WERI-Rb-1 (cell line): ENCODE measurements at regions not wholly inside any gene's neighbourhood (a gene's known extent, or its start where the extent isn't known, plus 50 kb on each side); places are given as distances from the start of the nearest gene placed in this dataset.
"Not testable (repeated sequence)": the region's sequence is repeated elsewhere in the genome, so short reads cannot be mapped to it uniquely, and the experiment has no call there.

ENCODE experiments used
- DNase-seq: peaks from one replicate; pipeline ENCODE4 v3.0.0-alpha.2; 2020
- H3K27ac ChIP-seq: fragments of 250-450 bp; sonication (Bioruptor Pico); 2 replicates; pipeline ENCODE4 v1.5.1; 2020; ENCODE audit warnings: mild to moderate bottlenecking, moderate library complexity
- H3K27me3 ChIP-seq: fragments of 250-450 bp; sonication (Bioruptor Pico); 2 replicates; pipeline ENCODE4 v1.5.1; 2021; ENCODE audit warnings: mild to moderate bottlenecking, low read depth, moderate library complexity; ENCODE audit not compliant: insufficient read depth, severe bottlenecking
- H3K36me3 ChIP-seq: fragments of 250-450 bp; sonication (Bioruptor Pico); 2 replicates; pipeline ENCODE4 v1.5.1; 2020; ENCODE audit warnings: mild to moderate bottlenecking, moderate library complexity
- H3K4me3 ChIP-seq: 2 replicates; pipeline ENCODE4 v1.5.1; 2011; ENCODE audit warnings: low read depth, mild to moderate bottlenecking, control low read depth, low read length
- H3K9me3 ChIP-seq: fragments of 250-450 bp; sonication (Bioruptor Pico); 2 replicates; pipeline ENCODE4 v1.5.1; 2021; ENCODE audit warnings: mild to moderate bottlenecking, moderate library complexity; ENCODE audit not compliant: severe bottlenecking
- TF ChIP-seq, protein P1 (sequence below): IDR thresholded peaks from 2 replicates; pipeline ENCODE4 v1.5.1; 2011; ENCODE audit warnings: low read depth, mild to moderate bottlenecking, control low read depth, inconsistent platforms, low read length

DNA sequence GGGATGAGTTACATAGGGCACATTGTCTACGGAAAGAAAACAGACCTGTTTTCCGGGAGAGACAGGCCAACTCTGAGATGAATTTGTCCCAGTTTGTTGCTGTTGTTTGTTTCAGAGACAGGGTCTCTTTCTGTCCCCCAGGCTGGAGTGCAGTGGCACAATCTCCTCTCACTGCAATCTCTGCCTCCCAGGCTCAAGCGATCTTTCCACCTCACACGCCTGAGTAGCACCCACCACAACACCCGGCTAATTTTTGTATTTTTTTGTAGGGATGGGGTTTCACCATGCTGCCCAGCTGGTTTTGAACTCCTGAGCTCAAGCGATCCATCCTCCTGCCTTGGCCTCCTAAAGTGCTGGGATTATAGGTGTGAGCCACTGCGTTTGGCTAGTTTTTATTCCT is 125.5 kb upstream of the ERRFI1 start:
- H3K36me3 ChIP-seq = no peaks in the 10 kb centered on the region
- no peaks in the 10 kb centered on the region for H3K27me3 ChIP-seq
- TF ChIP-seq, protein P1, sequence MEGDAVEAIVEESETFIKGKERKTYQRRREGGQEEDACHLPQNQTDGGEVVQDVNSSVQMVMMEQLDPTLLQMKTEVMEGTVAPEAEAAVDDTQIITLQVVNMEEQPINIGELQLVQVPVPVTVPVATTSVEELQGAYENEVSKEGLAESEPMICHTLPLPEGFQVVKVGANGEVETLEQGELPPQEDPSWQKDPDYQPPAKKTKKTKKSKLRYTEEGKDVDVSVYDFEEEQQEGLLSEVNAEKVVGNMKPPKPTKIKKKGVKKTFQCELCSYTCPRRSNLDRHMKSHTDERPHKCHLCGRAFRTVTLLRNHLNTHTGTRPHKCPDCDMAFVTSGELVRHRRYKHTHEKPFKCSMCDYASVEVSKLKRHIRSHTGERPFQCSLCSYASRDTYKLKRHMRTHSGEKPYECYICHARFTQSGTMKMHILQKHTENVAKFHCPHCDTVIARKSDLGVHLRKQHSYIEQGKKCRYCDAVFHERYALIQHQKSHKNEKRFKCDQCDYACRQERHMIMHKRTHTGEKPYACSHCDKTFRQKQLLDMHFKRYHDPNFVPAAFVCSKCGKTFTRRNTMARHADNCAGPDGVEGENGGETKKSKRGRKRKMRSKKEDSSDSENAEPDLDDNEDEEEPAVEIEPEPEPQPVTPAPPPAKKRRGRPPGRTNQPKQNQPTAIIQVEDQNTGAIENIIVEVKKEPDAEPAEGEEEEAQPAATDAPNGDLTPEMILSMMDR = no peak
- no peak overlapping the region for H3K27ac ChIP-seq
- H3K9me3 ChIP-seq = peaks cover 10% of the 10 kb centered on the region
- no peak for DNase-seq
- no peak overlapping the region for H3K4me3 ChIP-seq

DNA sequence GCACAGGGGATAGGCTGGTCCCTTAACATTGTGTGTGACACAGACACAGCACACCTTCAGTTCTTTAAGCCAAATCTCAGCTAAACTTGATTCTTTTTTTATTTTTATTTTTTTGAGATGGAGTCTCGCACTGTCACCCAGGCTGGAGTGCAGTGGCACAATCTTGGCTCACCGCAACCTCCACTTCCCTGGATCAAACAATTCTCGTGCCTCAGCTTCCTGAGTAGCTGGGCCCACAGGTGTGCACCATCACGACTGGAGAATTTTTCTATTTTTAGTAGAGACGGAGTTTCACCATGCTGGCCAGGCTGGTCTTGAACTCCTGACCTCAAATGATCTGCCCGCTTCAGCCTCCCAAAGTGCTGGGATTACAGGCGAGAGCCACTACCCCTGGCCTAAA is 123.6 kb upstream of the ERRFI1 start:
- H3K4me3 ChIP-seq, H3K36me3 ChIP-seq, DNase-seq, H3K27me3 ChIP-seq, H3K9me3 ChIP-seq, H3K27ac ChIP-seq: not testable (repeated sequence)

DNA sequence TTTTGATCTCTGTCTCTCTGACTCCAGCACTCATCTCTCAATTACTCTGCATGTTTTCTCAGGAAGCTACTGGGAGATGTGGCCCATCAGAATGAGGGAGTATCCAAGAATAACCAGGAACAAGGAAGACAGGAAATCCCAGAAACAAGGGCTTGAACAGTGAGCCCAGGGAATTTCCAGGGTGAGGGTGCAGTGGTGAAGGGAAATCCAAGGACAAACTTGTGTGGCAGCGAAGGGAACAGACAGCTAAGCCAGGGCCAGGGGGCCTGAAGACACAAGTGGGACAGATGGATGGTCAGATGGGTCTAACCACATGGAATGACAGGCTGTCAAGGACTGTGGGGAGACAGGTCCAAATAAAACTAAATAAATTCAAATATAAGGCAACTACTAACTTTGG is 121.8 kb upstream of the ERRFI1 start:
- Histone ChIP-seq H3K9me3 (no peaks in the 10 kb centered on the region), H3K27me3 (no peaks in the 10 kb centered on the region)
- TF ChIP-seq, protein P1 = no peak

DNA sequence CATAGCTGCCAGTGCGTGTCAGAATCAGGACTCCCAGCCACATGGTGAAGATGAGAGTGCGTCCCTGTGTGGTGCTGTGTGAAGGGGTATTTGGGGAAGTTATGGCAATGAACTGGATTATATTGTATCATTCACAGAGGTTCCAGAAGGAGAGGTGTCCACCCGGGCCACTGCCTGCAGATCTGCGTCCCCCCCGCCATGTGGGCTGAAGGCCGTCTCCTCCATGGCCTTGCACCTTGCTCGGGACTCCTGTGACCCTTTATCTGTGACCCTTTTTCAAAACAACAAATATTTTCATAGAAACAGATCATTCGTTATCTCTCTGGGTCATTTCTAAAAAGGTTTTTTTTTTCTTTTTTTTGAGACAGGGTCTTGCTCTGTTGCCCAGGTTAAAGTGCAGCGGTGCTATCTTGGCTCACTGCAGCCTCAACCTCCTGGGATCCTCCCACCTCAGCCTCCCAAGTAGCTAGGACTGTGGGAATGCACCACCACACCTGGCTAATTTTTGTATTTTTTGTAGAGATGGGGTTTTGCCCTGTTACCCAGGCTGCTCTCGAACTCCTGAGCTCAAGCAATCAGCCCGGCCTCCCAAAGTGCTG is 120.2 kb upstream of the ERRFI1 start:
- H3K36me3 ChIP-seq = no peaks in the 10 kb centered on the region
- DNase-seq = no peak
- no peak overlapping the region for H3K4me3 ChIP-seq
- no peaks in the 10 kb centered on the region for H3K9me3 ChIP-seq
- H3K27me3 ChIP-seq = no peaks in the 10 kb centered on the region
- TF ChIP-seq, protein P1 = no peak
- H3K27ac ChIP-seq = no peak overlapping the region

More for the DNA sequence above, 121.8 kb upstream of the ERRFI1 start:
- no peak overlapping the region for H3K27ac ChIP-seq
- DNase-seq = no peak
- H3K36me3 ChIP-seq = no peaks in the 10 kb centered on the region
- no peak overlapping the region for H3K4me3 ChIP-seq

DNA sequence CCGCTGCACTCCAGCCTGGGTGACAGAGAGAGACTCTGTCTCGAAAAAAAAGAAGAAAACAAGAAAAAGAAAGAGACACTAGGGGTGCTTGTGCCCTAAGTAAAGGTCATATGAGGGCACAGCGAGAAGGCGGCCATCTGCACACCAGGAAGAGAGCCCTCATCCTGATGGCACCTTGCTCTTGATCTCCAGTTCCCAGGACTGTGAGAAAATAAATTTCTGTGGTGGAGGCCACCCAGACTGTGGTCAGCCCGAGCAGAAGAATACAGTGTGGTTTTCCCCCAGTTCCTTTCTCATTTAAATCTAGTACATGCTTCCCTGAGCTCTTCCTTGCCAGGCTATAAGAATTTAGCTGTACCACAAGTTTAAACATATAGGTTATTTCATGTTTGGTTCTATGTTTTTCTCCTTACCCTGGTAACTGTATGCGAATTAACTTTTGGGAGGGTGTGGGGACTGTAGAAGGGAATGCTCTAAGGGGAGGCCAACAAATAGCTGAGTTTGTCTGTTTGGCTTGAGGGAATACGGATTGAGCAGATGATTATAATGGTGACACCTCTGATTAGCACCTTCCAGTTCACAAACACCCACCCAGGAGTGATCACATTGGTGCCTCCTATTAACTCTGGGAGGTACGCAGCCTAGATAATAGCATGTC is 119.6 kb upstream of the ERRFI1 start:
- DNase-seq = no peak
- Histone ChIP-seq H3K9me3 (no peaks in the 10 kb centered on the region), H3K36me3 (no peaks in the 10 kb centered on the region), H3K27ac (no peak overlapping the region), H3K4me3 (no peak overlapping the region), H3K27me3 (no peaks in the 10 kb centered on the region)
- TF ChIP-seq, protein P1 = no peak

DNA sequence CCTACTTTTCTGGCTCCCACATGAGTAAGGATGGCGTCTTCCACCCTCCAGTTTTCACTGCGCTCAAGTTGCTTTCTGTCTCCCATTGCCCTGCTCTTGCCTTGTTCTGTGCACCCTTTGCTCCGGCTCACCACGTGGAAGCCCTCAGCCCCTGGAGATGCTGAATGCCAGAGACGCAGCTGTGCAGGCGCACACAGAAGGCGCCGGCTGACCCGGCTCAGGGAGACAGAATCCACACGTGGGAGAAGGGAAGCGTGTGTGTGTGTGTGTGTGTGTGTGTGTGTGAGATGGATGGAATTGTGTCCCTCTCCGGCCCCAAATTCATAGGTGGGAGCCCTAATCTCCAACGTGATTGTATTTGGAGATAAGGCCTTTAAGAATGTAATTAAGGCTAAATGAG is 118.2 kb upstream of the ERRFI1 start:
- Histone ChIP-seq H3K27me3 (no peaks in the 10 kb centered on the region), H3K27ac (no peak overlapping the region), H3K36me3 (no peaks in the 10 kb centered on the region), H3K9me3 (no peaks in the 10 kb centered on the region), H3K4me3 (no peak overlapping the region)
- no peak for DNase-seq
- TF ChIP-seq, protein P1 = no peak
